Prostate gland (tissue), 2 donors: ENCODE measurements at regions not wholly inside any gene's neighbourhood (a gene's known extent, or its start where the extent isn't known, plus 50 kb on each side); places are given as distances from the start of the nearest gene placed in this dataset.

Experiments used
- POLR2A ChIP-seq: fragments of 450-650 bp; IDR thresholded peaks from one replicate; pipeline ENCODE4 v1.6.1; 2016; ENCODE audit warnings: antibody characterized with exemption, mild to moderate bottlenecking
- POLR2AphosphoS5 ChIP-seq: sonication (generic); formaldehyde crosslinking; IDR thresholded peaks from one replicate; pipeline ENCODE4 v1.6.1; 2017; ENCODE audit warnings: antibody characterized with exemption
- TF ChIP-seq, protein P1 (sequence below), 4 experiments: fragments of 200-600 bp in 2 of 4; fragments of 450-650 bp in 2 of 4; sonication (generic) in 2 of 4; IDR thresholded peaks; 1 replicate in 3 of 4; 2 replicates in 1 of 4; pipeline ENCODE4 v1.5.1; 2016 to 2019; ENCODE audit warnings: antibody characterized with exemption in 4 of 4, mild to moderate bottlenecking in 2 of 4, moderate library complexity in 2 of 4

DNA sequence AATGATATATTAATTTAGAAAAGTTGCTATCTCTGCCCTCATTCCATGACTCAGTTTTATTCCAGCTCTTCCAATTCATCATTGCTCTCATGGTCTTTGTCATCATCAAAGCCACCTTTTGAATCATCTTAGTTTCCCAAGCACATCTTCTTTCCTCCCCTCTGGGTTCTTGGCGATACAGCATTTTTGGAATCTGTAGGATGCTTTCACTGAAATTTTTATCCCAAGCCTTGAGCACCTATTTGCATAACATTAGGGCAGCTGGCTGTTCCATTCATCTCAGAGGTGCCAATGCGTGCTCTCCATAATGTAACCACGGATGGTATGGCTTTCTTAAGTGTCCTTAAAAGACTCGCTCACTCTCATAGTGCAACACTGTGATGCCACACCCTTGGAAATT is 100.4 kb downstream of the SNX5 start:
- TF ChIP-seq, protein P1, sequence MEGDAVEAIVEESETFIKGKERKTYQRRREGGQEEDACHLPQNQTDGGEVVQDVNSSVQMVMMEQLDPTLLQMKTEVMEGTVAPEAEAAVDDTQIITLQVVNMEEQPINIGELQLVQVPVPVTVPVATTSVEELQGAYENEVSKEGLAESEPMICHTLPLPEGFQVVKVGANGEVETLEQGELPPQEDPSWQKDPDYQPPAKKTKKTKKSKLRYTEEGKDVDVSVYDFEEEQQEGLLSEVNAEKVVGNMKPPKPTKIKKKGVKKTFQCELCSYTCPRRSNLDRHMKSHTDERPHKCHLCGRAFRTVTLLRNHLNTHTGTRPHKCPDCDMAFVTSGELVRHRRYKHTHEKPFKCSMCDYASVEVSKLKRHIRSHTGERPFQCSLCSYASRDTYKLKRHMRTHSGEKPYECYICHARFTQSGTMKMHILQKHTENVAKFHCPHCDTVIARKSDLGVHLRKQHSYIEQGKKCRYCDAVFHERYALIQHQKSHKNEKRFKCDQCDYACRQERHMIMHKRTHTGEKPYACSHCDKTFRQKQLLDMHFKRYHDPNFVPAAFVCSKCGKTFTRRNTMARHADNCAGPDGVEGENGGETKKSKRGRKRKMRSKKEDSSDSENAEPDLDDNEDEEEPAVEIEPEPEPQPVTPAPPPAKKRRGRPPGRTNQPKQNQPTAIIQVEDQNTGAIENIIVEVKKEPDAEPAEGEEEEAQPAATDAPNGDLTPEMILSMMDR (IDR thresholded peaks at IDR 0.05): no peak
- no peak for TF ChIP-seq POLR2AphosphoS5
- TF ChIP-seq POLR2A: no peak
